GM19023 (cell line): ENCODE measurements at regions not wholly inside any gene's neighbourhood (a gene's known extent, or its start where the extent isn't known, plus 50 kb on each side); places are given as distances from the start of the nearest gene placed in this dataset.
"Not testable (repeated sequence)": the region's sequence is repeated elsewhere in the genome, so short reads cannot be mapped to it uniquely, and the experiment has no call there.

ENCODE experiments used
- ATAC-seq: cut with Tn5 transposase; IDR thresholded peaks from one replicate; pipeline ENCODE4 v1.9.1; 2021; ENCODE audit warnings: mild to moderate bottlenecking, moderate library complexity; ENCODE audit not compliant: unreplicated experiment

DNA sequence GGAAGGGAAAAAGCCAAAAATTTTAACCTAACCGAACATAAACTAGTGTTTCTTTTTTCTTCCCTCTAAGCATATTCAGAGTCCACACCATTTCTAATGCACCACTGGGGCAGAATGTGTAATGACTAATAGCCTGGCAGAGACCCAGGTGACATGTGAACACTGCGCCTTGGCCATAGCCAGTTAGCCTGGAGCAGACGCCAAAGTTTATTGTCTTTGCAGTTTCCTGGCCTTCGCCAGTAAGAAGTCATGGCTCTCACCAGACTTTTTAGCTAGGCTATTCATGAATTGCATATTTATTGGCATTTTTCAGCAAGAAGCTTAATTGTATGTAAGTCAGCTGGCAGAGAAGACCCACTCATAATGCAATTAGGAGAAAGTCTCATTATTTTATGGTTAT, 182.8 kb upstream of the SLC27A6 start:
- no peak for ATAC-seq

DNA sequence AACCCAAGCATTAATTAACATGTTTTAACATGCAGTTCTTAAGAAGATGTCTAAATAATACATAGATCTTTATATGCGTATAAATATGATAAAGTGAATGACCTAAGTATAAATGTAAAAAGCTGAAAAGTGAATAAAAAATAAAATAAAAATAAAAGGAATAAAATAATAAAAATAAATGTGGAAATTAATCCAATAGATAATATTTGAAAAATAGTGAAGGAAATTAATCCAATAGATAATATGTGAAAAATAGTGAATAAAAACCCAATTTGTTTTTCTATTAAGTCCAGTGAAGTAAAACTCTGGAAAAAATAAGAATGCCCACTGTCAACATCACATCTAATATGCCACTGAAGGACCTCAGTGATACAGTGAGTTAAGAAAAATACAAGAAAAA, 180.6 kb upstream of the SLC27A6 start:
- ATAC-seq = no peak

DNA sequence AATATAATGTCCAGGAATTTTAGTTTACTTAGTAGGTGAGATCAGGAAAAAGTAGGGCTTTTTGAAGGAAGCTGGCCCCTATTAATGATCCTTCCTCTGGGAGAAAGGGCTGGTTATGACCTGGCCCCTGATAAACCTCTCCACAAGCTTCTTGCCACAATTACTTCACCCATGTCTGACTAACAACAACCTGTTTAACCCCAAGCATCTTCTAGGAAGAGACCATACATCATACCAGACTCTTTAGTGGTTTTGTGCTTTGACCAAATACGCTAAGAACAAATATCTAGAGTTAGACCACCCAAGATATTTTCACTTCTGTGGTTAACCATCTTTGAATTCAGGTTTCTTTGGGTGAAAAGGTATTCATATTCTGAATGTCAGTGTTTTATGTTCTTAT, 174.0 kb upstream of the SLC27A6 start:
- ATAC-seq = no peak

DNA sequence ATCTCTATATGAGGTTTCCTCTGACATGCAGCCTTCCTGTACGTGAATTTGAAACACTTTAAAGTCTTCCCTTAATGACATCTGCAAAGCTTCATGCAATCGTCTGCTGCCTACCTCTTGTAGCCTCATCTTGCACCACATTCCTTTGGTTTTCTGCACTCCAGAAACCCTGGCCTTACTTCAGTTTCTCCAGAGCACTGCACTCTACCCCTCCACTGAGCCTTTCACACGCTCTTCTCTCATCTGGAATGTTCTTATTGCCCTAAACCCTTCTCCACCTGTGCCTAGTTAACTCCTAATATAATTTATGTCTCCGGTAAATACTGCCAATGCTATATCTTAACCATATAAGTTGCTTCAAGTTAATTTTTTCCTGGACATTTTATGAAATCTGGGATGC, 168.8 kb upstream of the SLC27A6 start:
- ATAC-seq = no peak

DNA sequence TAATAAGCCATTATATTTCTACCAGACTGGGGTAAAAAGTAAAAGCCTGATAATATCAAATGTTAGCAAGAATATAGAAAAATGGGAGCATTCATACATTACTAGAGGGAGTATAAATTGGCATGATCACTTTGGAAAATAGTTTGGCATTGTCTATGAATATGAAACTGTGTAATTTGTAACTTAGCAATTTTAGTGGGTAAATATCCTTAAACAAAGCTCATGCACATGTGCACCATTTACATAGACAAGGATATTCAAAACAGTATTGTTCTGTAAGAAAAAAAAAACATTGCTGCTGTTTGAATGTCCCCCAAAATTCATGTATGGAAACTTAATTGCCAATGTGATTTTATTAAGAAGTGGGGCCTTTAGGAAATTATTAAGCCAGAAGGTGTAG, 166.4 kb upstream of the SLC27A6 start:
- no peak for ATAC-seq

DNA sequence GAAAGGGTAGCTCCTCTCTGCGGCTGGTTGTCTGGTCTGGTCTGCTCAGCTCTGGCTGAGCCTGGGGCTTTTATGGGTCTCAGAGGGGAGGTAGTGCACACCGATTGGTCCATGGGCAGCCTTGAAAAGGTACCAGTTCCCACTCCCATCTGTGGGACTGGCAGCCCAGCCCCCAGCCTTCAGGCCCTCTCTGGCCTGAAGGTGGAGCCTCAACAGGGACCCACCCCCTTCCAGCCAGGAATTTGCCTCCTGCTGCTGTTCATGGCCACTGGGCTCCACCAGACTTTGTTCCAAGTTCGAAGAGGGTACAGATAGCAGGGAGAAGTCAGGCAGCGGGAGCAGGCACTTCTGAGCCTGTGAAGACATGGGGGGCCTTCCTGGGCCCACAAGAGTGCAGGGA, 165.3 kb upstream of the SLC27A6 start:
- ATAC-seq = no peak

DNA sequence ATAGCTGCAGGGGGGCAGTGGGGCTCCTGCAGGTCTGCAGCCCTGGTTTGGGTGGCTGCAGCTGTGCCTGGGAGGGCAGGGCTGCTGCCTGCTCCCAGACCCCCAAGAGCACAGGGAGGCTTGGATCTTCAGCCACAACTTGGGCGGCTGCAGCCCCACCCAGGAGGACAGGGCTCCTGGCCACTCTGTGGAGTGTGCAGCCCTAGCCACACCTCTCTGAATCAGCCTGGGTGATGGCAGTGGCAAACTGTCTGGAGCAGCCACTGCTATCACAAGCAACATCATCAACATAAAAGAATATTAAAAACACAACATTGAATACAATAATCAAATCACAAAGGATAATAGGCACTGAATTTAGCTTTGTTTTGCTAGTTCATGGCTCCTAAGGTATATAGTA, 164.9 kb upstream of the SLC27A6 start:
- no peak for ATAC-seq

DNA sequence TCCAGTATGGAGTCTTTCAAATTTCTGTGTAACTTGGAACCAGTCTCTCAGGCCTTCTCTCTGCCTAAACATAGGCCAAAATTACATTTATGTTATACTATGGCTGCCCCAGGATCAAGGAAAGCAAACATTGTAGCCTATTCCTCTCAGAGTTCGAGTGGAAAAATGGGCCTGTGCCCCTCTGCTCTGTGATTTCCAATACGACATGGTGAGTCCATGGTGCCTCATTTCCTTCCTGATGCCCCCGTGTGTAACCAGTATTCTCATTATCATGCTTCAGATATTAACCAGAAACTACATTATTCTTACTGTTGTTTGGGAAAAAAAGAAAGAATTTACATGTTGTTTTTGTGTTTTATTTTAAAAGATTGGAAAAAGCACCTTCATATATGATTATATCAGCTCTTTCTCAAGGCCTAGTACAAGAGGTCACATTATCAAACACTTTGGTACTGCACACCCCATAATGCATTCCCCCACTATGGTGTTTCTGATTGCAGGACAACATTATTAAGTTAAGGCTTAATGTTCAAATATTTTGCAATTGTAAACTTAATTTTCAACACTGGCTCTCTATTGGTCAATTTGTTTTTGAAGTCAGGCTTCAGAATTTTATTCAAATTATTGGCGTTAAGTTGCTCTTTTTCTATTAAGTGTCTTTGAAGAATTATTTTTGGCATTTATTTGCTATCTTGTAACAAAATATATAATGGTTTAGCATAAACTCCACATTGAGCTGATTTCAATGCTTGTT, 151.8 kb upstream of the SLC27A6 start:
- ATAC-seq = no peak

DNA sequence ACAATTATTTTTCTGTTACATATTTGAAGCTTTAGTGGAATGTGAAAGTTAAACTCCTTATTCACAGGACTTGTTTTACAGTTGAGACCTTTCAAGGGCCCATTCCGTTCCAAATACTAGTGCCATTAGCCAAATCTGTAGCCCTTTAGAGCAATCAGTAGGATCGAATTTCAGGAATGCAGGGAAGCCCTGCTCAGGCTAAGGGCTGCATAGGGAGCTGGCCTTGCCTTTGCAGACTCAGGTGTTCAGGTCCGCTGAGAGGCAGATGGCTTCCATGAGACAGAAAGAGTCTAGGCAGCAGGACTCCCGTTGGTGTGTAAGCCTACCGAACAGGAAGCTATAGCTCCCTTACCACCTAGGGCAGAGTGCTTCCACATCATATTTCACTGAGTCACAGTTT, 150.1 kb upstream of the SLC27A6 start:
- ATAC-seq = no peak

DNA sequence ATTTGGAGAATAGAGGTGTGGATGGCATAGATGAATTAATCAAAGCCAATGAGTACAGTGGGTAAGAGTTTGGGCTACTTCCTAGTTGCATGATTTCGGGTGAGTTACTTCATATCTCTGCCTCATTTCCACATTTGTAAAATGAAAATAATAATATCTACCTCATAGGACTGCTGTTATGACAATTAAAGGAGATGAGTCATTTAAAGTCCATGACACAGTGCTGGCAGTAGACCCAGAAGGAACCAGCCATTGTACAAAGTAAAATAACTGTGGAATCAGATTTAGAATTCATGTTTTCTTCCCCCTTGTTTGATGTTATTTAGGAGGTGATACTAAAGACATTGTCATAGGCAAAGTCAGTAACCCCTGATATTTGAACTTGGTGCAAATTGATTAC, 139.5 kb upstream of the SLC27A6 start:
- no peak for ATAC-seq

DNA sequence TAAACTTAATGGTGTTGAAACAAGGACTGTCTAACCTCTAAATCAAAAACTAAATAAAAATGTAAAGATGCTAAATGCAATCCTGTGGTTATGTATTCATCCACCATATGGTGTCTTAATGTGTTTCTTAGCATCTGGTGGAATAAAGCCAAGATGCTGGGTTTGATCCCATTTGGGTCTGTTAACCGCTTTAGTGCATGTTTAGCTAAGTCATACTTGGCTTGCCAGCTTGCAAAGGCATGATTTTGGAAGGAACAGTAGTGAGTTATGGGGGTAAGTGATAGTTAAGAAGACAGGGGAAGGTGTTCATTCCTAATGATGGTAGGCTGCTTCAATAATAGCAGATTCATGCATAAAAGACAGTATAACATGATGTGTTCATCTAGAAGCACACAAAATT, 139.0 kb upstream of the SLC27A6 start:
- no peak for ATAC-seq

DNA sequence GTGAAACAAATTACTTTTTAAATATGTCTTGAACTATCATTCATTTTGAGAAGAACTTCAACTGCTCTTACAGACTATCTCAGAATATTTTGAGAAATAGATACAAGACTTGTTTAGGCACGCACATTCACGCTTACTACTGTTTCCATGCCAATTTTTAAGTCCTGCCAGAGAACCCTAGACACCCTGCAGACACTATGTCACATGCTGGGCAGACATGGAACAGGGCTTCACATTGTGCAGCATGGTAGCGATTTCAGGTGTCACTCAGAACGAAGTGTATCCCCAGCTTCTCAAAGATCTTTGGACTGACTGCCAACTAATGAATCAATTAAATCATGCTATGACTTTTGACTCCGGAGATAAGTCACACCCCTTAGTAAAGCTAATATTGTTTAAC, 128.7 kb upstream of the SLC27A6 start:
- ATAC-seq = no peak

DNA sequence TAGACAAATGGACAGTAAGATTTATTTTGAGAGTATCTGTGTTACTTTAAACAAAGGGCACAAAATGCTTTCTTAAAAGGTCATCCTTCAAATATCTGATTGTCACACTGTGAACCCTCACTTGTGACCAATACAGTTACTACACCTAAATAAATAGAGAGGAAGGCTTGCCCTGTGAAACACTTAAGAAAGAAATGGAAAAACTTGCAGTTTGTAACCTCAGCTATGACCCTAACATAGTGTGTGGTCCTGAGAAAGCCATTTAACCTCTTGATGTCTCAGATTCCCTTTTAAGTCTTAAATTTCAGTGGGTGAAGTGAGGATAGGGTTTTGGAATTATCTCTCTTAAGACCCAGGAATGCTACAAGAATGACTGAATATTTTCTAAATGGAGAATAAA, 126.7 kb upstream of the SLC27A6 start:
- no peak for ATAC-seq

DNA sequence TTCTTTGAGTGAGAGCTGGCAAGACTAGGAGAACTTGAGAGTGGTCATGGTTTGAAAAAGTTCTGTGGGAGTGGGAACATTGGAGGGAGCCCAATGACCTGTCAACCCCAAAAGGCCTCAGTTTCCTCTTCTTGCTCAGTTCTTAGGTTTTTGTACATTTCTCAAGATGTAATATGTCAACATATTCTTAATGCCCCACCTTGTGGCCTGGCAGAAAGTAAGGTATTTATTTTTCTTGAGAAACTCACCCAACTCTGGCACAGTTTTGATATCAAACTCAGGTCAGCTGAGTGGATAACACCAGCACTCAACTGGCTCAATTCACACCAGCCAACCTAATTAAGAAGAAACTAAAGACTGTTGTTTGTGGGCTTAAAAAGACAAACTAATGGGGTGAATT, 123.0 kb upstream of the SLC27A6 start:
- no peak for ATAC-seq

DNA sequence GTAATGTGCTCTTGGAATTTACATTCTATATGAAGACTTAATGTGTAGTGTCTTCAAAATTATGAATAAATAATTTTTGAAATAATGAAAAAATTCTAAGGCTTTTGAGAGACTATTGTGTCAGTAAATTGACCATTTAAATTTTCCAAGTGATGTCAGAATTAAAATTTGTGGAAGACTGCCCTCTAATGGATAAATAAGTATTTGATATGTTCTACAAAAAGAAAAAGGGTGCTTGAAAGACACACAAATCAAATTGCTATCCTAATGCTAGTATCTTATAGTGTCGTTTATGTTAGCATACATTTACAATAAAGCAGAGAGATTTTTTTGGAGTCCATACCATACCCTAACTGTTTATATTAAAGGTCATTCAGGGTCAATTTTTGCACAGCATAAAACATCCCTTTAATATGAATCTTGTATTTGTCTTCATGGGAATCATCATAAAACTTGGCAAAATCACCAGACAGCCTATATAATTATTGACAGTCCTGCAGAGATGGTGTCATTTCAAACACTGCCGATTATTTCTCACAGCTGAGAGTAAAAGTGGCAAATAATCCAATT, 120.8 kb upstream of the SLC27A6 start:
- no peak for ATAC-seq

DNA sequence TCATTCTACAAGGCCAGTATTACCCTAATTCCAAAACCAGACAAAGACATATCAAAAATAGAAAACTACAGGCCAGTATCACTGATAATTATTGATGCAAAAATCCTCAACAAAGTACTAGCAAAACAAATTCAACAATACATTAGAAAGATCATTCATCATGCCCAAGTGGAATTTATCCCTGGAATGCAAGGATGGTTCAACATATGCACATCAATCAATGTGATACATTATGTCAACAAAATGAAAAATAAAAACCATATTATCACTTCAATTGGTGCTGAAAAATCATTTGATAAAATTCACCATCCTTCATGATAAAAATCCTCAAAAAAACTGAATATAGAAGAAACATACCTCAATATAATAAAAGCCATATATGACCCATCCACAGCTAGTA, 115.2 kb upstream of the SLC27A6 start:
- no peak for ATAC-seq

DNA sequence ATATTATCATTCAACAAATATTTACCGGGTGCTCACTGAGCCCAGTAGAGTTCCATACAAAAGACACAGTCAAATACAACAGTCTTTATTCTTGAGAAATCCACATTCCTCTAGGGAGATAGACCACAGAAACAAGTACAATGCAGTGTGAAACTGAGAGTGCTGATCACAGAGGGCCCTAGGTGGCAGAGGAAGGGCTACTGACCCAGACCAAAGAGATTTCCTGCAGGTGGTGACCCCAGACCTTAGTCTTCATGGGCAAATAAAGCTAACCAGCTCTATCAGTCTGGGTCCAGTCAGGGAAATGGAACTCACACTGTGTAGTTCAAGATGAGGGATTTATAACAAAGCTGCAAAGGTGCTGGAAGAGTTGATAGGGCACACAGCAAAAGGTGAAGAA, 110.4 kb upstream of the SLC27A6 start:
- ATAC-seq = no peak

DNA sequence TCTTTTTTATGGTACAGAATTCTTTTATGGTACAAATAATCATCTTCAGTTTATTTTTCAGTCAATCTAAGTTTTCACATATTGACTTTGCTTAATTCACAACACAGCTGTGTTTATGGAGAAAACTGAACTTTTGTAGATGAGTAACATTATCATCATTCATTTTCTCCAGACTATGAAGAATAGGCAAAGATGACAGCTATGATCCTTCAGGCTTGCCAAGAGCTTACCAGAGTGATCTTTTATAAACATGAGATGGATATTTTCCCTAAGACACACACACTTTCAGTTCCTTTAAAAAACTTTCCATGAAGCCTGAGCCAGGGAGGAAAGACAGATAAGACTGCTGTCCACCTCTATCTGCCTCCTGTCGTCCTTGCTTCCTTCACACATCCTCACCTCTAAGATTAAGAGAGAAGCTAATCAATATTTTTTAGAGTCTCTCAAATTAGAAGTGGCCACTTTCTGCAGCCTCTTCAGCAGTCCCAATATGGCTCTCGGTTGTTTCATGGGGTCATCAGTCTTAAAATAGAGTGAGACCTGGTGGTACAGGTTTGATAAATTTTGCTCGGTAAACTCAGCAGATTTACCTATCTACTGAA, 108.1 kb upstream of the SLC27A6 start:
- ATAC-seq = no peak

DNA sequence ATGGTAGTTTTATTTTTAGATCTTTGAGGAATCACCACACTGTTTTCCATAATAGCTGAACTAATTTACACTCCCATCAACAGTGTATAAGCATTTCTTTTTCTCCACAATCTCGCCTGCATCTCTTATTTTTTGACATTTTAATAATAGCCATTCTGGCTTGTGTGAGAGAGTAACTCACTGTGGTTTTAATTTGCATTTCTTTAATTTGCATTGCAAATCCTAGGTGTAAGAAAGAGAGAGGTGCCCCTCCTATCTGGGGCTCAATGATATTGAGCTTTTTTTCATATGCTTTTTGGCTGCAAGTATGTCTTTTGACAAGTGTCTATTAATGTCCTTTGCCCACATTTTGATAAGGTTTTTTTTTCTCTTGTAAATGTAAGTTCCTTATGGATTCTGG, 106.3 kb upstream of the SLC27A6 start:
- no peak for ATAC-seq

DNA sequence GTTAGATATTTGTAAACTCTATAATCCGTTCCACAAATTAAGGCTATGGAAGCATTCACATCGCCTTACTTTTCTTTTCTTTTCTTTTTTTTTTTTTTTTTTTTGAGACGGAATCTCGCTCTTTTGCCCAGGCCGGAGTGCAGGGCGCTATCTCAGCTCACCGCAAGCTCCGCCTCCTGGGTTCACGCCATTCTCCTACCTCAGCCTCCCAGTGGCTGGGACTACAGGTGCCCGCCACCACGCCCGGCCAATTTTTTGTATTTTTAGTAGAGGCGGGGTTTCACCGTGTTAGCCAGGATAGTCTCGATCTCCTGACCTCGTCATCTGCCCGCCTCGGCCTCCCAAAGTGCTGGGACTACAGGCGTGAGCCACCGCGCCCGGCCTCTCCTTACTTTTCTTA, 104.1 kb upstream of the SLC27A6 start:
- not testable (repeated sequence) for ATAC-seq

DNA sequence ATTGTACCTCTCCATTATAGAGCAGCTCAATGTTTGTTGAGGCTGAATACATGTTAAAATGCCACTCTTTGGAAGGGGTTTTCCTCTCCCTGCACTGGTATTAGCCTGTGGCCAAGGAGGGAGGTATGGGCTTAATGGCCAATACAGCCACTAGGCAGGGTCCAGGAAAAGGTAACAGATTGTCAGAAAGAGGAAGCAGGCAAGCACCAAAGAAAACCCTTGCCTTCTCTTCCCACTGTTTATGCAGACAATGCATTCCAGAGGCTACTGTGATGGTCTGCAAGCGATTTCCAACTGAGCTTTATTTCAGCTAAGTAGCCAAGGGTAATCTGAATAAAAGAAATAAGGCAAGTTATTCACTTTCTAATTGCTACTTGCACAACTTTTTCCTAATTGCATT, 95.3 kb upstream of the SLC27A6 start:
- ATAC-seq = no peak

DNA sequence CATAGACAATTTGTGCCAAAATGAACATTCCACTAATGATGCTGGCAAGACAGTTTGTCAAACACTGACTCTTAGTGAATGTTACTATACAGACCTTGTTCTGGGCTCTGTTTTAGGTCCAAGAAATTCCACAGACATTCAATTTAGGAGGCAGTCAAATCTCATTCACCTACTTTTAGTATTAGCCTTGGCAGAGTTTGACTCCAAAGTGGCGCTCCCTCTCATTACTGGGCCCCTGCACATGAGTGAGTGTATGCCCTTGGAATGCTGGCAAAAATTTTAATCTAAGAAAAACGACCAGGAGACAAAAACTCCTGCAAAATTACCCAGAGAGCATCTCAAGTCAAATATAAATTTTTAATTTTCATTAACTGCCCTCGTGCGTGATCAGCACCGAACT, 94.9 kb upstream of the SLC27A6 start:
- no peak for ATAC-seq

DNA sequence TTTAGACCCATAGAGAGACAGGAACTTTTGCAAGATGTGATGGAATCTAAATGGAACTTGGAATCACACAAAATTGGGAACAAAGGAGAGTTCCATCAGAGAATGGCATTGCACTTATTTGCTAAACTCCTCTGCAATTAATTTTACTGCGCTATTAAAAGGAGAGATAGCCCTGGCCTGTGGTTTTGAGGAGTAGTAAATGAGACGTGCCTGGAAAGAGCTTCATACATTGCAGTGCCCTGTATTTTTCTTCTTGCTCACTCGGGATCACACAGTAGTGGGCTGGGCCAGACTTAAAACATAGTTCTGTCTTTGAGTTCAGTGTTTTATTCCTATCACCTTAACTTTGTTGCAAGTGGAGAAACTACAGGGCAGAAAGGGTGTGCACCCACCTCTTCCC, 94.4 kb upstream of the SLC27A6 start:
- no peak for ATAC-seq
